ENCODE measurements at regions not wholly inside any gene's neighbourhood (a gene's known extent, or its start where the extent isn't known, plus 50 kb on each side); places are given as distances from the start of the nearest gene placed in this dataset.

GRCh38 chr5:176736931-176737745 lies 73.2 kb upstream of the UNC5A start:
- no peak for TF ChIP-seq CTCF (IDR thresholded peaks at IDR 0.05 in 2 of 3, conservative IDR thresholded peaks at IDR 0.05 in 1 of 3; ENCODE audit: borderline replicate concordance in 1 of 3, insufficient read depth in 1 of 3, low read depth in 2 of 3, low read length in 2 of 3)
- no peak for TF ChIP-seq ELF1 (IDR thresholded peaks at IDR 0.05; ENCODE audit: borderline replicate concordance, low read depth)
- TF ChIP-seq SP1 (IDR thresholded peaks at IDR 0.05; ENCODE audit: low read depth) = no peak
- no peak for TF ChIP-seq ZFX (IDR thresholded peaks at IDR 0.05)
- no peak for TF ChIP-seq EZH2 (IDR thresholded peaks at IDR 0.05)
- TF ChIP-seq CEBPB (IDR thresholded peaks at IDR 0.05; ENCODE audit: low read depth) = no peak
- TF ChIP-seq ZNF274 (IDR thresholded peaks at IDR 0.05; ENCODE audit: low read depth, low read length) = no peak
- no peak for TF ChIP-seq RAD21 (IDR thresholded peaks at IDR 0.05; ENCODE audit: low read depth)
- no peak for TF ChIP-seq POLR2A (IDR thresholded peaks at IDR 0.05; ENCODE audit: borderline replicate concordance, extremely low read depth, insufficient read depth, insufficient read length)

Data from HCT116 (cell line).